B cell (primary cell): ENCODE measurements at regions not wholly inside any gene's neighbourhood (a gene's known extent, or its start where the extent isn't known, plus 50 kb on each side); places are given as distances from the start of the nearest gene placed in this dataset.

Experiments
- EZH2 ChIP-seq: IDR thresholded peaks from 2 replicates; pipeline ENCODE4 v1.6.1; 2012; ENCODE audit warnings: borderline replicate concordance, low read depth, mild to moderate bottlenecking, moderate library complexity, low read length; ENCODE audit not compliant: insufficient read depth, poor library complexity, severe bottlenecking
- TF ChIP-seq, protein P1 (sequence below): fragments of 200-600 bp; IDR thresholded peaks from one replicate; pipeline ENCODE4 v1.8.0; 2022; ENCODE audit warnings: antibody characterized with exemption, mild to moderate bottlenecking

DNA sequence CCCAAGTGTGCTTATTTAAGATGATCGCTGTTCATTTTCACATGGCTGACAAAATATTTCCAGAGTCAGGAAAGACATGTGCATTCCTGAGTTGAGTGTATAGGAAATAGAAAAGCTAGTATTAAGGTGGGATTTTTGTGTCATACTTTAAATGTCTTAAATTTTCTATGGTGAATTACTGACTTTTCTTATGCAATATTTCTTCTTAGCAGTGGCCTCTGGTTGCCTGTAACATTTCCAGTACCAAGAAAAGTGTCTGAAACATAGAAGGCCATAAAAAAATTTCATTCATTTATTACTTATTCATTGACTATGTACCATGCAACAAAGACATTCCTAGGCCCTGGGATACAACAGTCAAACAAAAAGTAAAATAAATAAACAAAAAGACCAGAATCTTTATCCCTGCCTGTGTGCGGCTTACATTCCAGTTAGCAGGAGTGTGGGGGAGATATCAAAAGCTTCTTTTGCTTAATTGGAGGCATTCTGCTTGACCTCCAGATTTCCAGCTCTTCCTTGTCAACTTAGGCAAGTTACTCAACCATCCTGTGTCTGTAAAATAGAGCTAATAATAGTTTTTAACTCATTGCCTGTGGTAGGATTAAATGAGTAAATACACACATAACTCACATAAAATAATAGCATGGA lies 216.3 kb upstream of the FLRT2 start:
- TF ChIP-seq EZH2 = no peak
- TF ChIP-seq, protein P1, sequence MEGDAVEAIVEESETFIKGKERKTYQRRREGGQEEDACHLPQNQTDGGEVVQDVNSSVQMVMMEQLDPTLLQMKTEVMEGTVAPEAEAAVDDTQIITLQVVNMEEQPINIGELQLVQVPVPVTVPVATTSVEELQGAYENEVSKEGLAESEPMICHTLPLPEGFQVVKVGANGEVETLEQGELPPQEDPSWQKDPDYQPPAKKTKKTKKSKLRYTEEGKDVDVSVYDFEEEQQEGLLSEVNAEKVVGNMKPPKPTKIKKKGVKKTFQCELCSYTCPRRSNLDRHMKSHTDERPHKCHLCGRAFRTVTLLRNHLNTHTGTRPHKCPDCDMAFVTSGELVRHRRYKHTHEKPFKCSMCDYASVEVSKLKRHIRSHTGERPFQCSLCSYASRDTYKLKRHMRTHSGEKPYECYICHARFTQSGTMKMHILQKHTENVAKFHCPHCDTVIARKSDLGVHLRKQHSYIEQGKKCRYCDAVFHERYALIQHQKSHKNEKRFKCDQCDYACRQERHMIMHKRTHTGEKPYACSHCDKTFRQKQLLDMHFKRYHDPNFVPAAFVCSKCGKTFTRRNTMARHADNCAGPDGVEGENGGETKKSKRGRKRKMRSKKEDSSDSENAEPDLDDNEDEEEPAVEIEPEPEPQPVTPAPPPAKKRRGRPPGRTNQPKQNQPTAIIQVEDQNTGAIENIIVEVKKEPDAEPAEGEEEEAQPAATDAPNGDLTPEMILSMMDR = no peak
